ENCODE measurements at regions not wholly inside any gene's neighbourhood (a gene's known extent, or its start where the extent isn't known, plus 50 kb on each side); places are given as distances from the start of the nearest gene placed in this dataset.

DNA sequence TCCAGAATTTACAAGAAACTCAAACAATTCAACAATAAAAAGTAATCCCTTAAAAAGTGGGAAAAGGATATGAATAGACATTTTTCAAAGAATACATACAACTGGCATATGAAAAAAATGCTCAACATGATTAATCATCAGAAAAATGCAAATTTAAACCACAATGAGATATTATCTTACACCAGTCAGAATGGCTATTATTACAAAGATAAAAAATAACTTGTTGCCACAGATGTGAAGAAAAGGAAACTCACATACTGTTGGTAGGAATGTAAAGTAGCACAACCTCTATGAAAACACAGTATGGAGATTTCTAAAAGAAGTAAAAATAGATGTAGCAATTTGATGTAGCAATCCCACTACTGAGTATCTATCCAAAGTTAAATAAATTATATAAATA is 65.1 kb upstream of the DIAPH2 start:
- TF ChIP-seq ZNF384 (IDR thresholded peaks at IDR 0.05) (no peak), HDGF (IDR thresholded peaks at IDR 0.05; ENCODE audit: borderline replicate concordance) (no peak), SUZ12 (IDR thresholded peaks at IDR 0.05) (no peak), TARDBP (IDR thresholded peaks at IDR 0.05) (no peak), FOXK2 (IDR thresholded peaks at IDR 0.05) (no peak), BHLHE40 (IDR thresholded peaks at IDR 0.05; ENCODE audit: borderline replicate concordance) (no peak), ARNT (IDR thresholded peaks at IDR 0.05) (no peak)
